T-helper 2 cell treated with Interferon-gamma antibody and Interleukin-4, amounts not matched to agents 5 μg/mL and 100 μg/mL, for 36 hours (primary cell): ENCODE measurements at regions not wholly inside any gene's neighbourhood (a gene's known extent, or its start where the extent isn't known, plus 50 kb on each side); places are given as distances from the start of the nearest gene placed in this dataset.
"Not testable (repeated sequence)": the region's sequence is repeated elsewhere in the genome, so short reads cannot be mapped to it uniquely, and the experiment has no call there.

ENCODE experiments used
- DNase-seq: peaks from one replicate; pipeline ENCODE4 v3.0.0; 2021; ENCODE audit warnings: low spot score
- H3K27ac Mint-ChIP-seq: one replicate; pipeline ENCODE4 v1.8.0; 2021; ENCODE audit warnings: mild to moderate bottlenecking, mixed read lengths
- H3K27me3 Mint-ChIP-seq: one replicate; pipeline ENCODE4 v1.8.0; 2021; ENCODE audit warnings: low read depth, mixed read lengths
- H3K36me3 Mint-ChIP-seq: one replicate; pipeline ENCODE4 v1.8.0; 2021; ENCODE audit warnings: low read depth, mixed read lengths
- H3K4me1 Mint-ChIP-seq: one replicate; pipeline ENCODE4 v1.8.0; 2021; ENCODE audit warnings: low read depth, mixed read lengths
- H3K4me3 Mint-ChIP-seq: one replicate; pipeline ENCODE4 v1.8.0; 2022; ENCODE audit warnings: mild to moderate bottlenecking, moderate library complexity, mixed read lengths
- H3K9me3 Mint-ChIP-seq: one replicate; pipeline ENCODE4 v1.8.0; 2021; ENCODE audit warnings: mixed read lengths

DNA sequence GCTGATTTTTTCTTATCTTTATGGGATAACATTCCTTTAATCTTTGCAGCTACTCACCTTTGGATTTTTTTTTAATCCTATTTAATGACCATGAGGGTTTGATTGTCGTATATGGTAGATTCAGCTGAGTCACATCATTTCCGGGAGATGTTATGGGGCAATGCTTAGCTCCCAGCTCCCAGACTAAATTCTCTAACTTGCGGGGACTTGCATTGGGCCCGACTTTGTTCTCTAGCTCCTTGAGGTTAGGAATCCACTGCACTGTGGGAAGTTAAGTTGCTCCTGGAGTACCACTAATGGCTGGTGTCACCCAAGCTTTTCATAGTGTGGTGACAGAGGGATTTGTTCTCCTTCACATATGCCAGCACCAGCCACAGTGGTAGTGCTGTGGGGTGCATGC, 287.4 kb downstream of the TECRL start:
- Mint-ChIP-seq H3K4me3 (no peak overlapping the region), H3K36me3 (no peaks in the 10 kb centered on the region), H3K4me1 (no peaks in the 10 kb centered on the region), H3K27me3 (no peaks in the 10 kb centered on the region), H3K27ac (no peak overlapping the region), H3K9me3 (peaks cover 45% of the 10 kb centered on the region)
- DNase-seq = no peak

DNA sequence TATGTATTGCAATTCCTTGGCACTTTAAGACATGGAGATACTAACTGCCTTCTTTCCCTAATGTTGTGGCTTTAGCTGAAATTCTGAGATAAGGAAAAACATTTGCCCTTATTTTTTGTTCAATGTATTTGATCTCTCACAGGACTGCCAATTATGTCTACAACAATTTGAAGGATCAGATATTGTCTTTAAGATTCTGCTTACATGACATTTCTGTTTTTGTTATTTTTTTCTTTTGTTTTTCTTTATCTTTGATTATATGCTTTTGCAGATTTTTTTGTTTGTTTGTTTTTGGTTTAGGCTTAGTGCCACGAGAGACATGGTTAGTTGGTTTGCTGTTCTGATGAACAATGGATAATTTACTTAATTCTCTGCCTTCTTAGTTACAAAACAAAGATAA, 303.3 kb downstream of the TECRL start:
- DNase-seq = no peak
- peaks cover 30% of the 10 kb centered on the region for H3K9me3 Mint-ChIP-seq
- no peaks in the 10 kb centered on the region for H3K4me1 Mint-ChIP-seq
- H3K27me3 Mint-ChIP-seq = no peaks in the 10 kb centered on the region
- H3K36me3 Mint-ChIP-seq = no peaks in the 10 kb centered on the region
- H3K27ac Mint-ChIP-seq = no peak overlapping the region
- H3K4me3 Mint-ChIP-seq = no peak overlapping the region

DNA sequence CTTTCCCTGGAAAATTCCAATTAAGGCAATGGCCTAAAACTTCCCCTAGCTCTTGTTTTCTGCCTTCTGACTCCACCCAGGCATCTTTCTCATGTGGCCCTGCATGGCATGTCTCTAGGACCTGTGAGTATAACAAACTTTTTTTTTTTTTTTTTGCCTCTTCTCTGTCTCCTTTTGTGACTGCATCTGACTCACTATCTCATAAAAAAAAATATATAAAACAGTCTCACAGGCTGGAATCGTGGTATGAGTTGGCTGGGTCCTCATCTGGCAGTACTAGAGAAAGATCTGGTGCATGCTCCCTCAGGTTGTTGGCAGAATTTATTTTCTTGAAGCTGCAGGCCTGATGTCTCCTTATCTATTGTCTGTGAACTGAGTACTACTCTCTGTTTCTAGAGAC, 313.9 kb downstream of the TECRL start:
- Mint-ChIP-seq H3K36me3 (no peaks in the 10 kb centered on the region), H3K27ac (no peak overlapping the region), H3K9me3 (peaks cover 35% of the 10 kb centered on the region), H3K4me3 (no peak overlapping the region), H3K27me3 (no peaks in the 10 kb centered on the region), H3K4me1 (no peaks in the 10 kb centered on the region)
- DNase-seq = no peak

DNA sequence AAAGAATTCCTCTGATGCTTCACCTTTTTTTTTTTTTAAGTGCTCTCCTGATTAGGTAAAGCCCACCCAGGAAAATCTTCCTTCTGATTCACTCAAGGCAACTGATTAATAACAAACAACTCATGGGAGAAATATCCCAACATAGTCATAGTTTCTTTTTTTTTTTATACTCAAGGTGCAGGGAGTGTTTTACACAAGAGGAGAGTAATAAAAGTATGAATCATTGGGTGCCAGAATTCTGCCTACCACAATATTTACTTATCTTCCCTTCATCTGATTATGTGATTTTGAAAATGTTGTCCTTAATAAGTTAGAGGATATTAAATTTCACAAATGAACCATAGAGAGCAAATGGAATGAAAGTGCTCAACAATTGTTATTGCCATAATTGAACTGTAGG, 329.9 kb downstream of the TECRL start:
- no peak for DNase-seq
- Mint-ChIP-seq H3K27ac (no peak overlapping the region), H3K27me3 (no peaks in the 10 kb centered on the region), H3K4me3 (no peak overlapping the region), H3K4me1 (no peaks in the 10 kb centered on the region), H3K9me3 (peaks cover 19% of the 10 kb centered on the region), H3K36me3 (no peaks in the 10 kb centered on the region)

DNA sequence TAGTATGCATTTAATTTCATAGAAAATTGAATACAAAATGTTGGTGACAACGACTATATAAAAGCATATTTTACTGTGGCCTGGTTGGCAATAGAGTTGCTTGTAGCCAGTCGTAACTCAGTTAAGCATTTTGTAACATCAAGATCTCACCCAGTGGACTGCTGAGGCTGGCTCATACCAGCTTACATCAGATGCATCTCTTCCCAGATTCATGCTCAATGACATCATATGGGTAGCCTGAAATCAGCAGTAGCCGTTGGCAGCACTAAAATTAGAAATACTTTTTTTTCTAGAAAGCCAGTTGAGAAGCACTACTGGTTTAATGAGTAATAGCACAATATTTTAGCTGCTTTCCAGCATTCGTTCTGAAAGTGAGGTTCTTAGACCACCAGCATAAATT, 341.2 kb downstream of the TECRL start:
- DNase-seq = no peak
- no peaks in the 10 kb centered on the region for H3K27me3 Mint-ChIP-seq
- H3K4me1 Mint-ChIP-seq = no peaks in the 10 kb centered on the region
- no peaks in the 10 kb centered on the region for H3K36me3 Mint-ChIP-seq
- H3K4me3 Mint-ChIP-seq = no peak overlapping the region
- peaks cover 30% of the 10 kb centered on the region for H3K9me3 Mint-ChIP-seq
- no peak overlapping the region for H3K27ac Mint-ChIP-seq

DNA sequence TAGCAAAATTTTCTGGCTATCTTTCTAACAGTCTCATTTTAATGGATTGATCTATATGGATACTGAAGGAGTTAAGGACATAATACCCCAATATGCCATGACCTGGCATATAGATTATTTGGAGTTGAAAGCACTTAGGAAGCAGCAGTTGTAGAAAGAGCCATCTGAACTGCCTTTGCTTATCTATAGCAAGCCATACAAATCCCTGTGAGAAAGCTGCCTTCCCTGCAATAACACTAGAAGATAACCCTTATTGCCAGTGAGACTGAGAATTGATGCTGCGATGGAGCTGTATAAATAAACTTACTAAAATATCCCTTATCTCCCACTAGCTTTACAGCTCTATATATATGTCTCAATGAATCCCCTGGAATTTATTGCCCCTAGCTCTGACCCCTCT, 346.3 kb downstream of the TECRL start:
- Mint-ChIP-seq H3K27me3 (no peaks in the 10 kb centered on the region), H3K9me3 (peaks cover 15% of the 10 kb centered on the region), H3K36me3 (no peaks in the 10 kb centered on the region), H3K4me3 (no peak overlapping the region), H3K27ac (no peak overlapping the region), H3K4me1 (no peaks in the 10 kb centered on the region)
- DNase-seq = no peak

DNA sequence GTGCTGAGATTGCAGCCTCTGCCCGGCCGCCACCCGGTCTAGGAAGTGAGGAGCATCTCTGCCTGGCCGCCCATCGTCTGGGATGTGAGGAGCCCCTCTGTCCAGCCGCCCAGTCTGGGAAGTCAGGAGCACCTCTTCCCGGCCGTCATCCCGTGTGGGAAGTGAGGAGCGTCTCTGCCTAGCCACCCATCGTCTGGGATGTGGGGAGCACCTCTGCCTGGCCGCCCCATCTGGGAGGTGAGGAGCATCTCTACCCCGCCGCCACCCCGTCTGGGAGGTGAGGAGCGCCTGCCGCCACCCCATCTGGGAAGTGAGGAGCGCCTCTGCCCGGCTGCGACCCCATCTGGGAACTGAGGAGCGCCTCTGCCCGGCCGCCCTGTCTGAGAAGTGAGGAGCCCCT, 372.2 kb downstream of the TECRL start:
- DNase-seq, H3K27ac Mint-ChIP-seq, H3K4me3 Mint-ChIP-seq, H3K27me3 Mint-ChIP-seq, H3K4me1 Mint-ChIP-seq, H3K36me3 Mint-ChIP-seq: not testable (repeated sequence)
- H3K9me3 Mint-ChIP-seq = peaks cover 45% of the 10 kb centered on the region

DNA sequence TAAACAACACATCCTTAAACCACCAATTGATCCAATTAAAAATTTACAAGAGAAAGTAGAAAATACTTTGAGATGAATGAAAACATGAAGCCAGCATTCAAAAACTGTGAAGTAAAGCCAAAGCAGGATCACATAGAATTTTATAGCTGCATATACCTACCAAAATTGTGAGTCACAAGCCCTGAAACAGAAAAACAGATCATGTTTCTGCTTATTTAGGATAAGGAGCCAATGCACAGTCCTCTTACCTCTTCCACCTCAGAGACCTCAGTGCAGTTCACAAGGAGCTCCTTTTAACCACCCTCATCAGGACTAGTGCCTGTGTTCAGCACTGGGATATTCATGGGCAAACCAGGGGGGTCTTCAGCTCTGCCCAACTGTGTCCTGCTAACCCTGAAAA, 386.7 kb downstream of the TECRL start:
- peaks cover 39% of the 10 kb centered on the region for H3K9me3 Mint-ChIP-seq
- no peak overlapping the region for H3K4me3 Mint-ChIP-seq
- no peak overlapping the region for H3K27ac Mint-ChIP-seq
- DNase-seq = no peak
- H3K4me1 Mint-ChIP-seq = no peaks in the 10 kb centered on the region
- H3K27me3 Mint-ChIP-seq = no peaks in the 10 kb centered on the region
- no peaks in the 10 kb centered on the region for H3K36me3 Mint-ChIP-seq

DNA sequence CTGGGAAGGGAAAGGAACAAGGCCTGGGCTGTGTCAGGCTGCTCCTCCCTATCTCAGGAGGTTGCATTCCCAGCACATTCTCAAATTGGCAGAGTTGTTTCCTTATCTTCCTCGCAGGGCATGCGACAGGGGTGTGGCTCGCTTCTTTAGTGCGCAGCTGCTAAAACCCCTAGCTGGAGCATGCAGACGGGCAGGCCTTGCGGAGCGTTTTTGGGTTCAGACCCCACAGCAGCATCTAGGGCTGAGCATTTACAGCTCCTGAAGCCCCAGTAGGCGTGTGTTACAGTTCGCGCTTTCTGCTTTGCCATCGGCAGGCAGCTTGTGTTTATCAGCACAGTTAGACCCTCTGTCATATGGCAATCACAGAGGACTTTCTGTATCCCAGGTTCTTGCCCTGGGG, 392.4 kb downstream of the TECRL start:
- Mint-ChIP-seq H3K27me3 (no peaks in the 10 kb centered on the region), H3K27ac (no peak overlapping the region), H3K4me1 (no peaks in the 10 kb centered on the region), H3K9me3 (peaks cover 30% of the 10 kb centered on the region), H3K36me3 (no peaks in the 10 kb centered on the region), H3K4me3 (no peak overlapping the region)
- no peak for DNase-seq

DNA sequence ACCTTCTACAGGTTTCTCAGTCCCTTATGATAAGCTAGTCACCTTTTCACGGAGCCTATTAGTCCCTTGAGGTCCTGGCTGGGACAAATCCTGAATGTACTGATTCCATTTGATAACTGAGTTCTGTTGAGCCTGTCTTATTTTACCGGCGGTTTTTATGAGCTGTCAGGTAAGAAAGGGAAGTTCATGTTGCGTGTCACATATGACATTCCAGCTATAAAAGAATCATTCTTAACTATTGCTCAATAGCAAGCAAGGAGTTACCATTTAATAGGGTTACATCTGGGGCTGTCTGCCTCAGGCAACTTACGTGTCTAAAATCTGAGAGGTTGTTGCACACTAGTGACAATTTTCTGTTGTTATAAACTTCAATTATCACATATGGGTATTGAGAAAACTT, 394.6 kb downstream of the TECRL start:
- Mint-ChIP-seq H3K9me3 (peaks cover 25% of the 10 kb centered on the region), H3K36me3 (no peaks in the 10 kb centered on the region), H3K27ac (no peak overlapping the region), H3K4me1 (no peaks in the 10 kb centered on the region), H3K27me3 (no peaks in the 10 kb centered on the region), H3K4me3 (no peak overlapping the region)
- no peak for DNase-seq

DNA sequence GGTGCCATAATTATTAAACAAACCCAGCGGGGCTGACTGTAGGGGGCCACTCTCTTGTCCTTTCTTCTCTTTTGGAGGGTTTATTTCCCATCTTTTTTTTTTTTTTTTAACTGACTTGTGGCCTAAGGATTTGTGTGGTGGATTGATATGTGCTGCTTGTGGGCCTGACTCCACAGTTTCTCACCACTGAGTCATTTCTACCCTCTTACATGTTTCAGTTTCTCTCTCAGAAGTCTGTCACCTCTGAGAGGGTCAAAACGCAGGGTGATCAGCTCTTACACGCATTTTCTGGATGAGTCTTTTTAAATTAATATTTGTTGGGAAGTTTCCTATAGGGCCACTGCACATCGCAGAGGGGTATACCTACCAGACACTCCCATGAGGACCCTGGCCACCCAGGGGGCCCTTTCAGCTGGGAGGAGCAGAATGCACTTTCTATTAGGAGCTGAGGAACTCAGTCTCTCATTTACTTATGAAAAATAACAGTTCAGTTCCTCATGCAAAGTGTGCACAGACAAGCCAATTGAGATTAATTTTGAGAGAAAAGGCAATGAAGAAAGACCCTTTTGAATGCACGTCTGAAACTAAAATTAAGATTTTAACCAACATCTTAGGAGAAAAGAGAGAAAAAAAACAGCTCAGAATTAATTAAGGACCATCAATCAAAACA, 407.9 kb downstream of the TECRL start:
- Mint-ChIP-seq H3K27me3 (no peaks in the 10 kb centered on the region), H3K4me1 (no peaks in the 10 kb centered on the region), H3K4me3 (no peak overlapping the region), H3K9me3 (peaks cover 14% of the 10 kb centered on the region), H3K27ac (no peak overlapping the region), H3K36me3 (no peaks in the 10 kb centered on the region)
- no peak for DNase-seq

DNA sequence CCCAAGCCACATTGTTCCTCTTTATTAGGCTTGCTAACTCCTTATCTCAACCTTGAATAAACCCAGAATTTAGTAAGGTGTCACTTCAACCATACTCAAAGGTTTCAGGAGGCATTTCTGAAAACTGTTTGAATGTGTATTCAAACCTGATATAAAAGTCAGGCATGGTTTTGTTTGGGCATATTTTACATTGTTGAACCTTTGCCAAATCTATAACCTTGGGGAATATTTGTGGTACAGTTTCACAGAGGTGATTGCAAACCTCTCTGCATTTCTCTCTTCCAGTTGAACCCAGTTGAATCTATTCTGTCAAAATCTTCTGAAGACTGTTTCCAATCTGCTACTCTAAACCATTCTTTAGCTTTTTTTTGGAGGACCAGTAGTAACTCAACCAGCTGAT, 409.0 kb downstream of the TECRL start:
- Mint-ChIP-seq H3K4me3 (no peak overlapping the region), H3K9me3 (peaks cover 17% of the 10 kb centered on the region), H3K27ac (no peak overlapping the region), H3K4me1 (no peaks in the 10 kb centered on the region), H3K36me3 (no peaks in the 10 kb centered on the region), H3K27me3 (no peaks in the 10 kb centered on the region)
- DNase-seq = no peak

DNA sequence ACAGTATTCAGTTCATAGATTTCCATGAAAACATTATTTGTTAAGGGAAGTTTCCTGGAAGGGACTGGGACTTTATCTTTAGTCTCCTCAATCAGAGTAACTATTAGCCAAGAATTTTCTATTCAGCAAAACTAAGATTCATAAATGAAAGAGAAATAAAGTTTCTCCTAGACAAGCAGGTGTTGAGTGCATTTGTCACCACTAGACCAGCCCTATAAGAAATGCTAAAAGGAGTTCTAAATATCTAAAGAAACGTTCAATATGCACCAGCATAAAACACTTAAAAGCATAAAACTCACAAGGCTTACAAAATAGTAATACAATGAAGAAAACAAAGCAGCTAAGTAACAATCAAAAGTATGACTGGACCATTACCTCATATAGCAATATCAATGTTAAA, 423.0 kb downstream of the TECRL start:
- Mint-ChIP-seq H3K4me1 (no peaks in the 10 kb centered on the region), H3K27me3 (no peaks in the 10 kb centered on the region), H3K9me3 (peaks cover 42% of the 10 kb centered on the region), H3K27ac (no peak overlapping the region), H3K36me3 (no peaks in the 10 kb centered on the region), H3K4me3 (no peak overlapping the region)
- no peak for DNase-seq

DNA sequence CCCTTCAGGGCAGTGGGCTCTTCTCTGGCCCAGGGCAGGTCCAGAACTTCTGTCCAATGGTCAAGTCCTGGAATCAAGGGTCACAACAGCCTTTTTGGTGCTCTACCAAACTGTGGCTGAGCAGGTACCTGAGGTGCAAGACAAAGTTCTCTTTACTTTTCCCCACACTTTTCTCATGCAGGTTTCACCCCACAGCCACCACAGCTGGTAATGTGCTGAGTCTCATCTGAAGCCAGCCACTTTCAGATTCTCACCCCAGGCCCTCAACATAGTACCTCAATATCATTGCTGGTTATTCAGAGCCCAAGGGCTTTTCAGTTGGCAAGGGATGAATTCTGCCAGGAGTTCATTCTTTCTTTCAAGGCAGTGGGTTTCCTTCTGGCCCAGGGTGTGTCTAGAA, 426.0 kb downstream of the TECRL start:
- Mint-ChIP-seq H3K27me3 (no peaks in the 10 kb centered on the region), H3K4me1 (no peaks in the 10 kb centered on the region), H3K4me3 (no peak overlapping the region), H3K27ac (no peak overlapping the region), H3K9me3 (peaks cover 37% of the 10 kb centered on the region), H3K36me3 (no peaks in the 10 kb centered on the region)
- no peak for DNase-seq

DNA sequence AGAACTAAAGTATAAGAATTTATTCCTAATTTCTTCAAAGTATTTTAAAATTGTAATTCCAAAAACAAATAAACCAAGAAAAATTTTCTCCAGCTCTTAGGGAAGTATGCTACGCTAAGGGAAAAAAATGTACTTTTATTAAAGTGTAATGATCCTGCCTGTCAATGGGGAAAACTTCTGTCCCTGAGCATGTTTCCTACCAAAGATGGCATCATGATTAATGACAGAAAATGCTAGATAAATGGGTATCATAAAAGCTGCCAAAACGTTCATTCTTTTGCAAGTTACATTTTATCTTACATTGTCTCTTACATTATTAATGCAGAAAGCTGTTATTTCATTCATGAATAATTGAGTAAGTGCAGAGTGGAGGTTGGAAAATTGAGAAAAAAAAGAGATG, 443.4 kb downstream of the TECRL start:
- H3K4me1 Mint-ChIP-seq = no peaks in the 10 kb centered on the region
- no peaks in the 10 kb centered on the region for H3K36me3 Mint-ChIP-seq
- no peak overlapping the region for H3K27ac Mint-ChIP-seq
- DNase-seq = no peak
- H3K9me3 Mint-ChIP-seq = peaks cover 16% of the 10 kb centered on the region
- H3K27me3 Mint-ChIP-seq = no peaks in the 10 kb centered on the region
- no peak overlapping the region for H3K4me3 Mint-ChIP-seq
